ENCODE measurements at regions not wholly inside any gene's neighbourhood (a gene's known extent, or its start where the extent isn't known, plus 50 kb on each side); places are given as distances from the start of the nearest gene placed in this dataset.

DNA sequence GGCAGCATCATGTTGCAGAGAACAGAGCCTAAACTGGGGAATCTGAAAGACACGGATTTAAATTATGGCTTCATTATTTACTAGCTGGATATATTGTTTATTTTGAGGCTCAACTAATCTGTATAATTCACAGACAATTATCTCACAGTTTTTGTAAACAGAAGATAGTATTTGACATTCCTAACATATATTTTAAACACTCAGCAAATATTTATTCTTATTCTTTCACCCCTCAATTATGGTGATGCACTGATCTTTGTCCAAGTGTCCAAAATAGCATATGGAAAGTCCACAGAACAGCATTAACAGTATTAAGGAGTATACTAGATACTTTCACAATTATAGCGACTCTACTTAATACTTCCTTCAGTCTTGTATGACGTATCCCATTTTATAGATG is 257.0 kb downstream of the ADGRG6 start:
- no peak for DNase-seq (ENCODE audit: low read depth in 2 of 2, low spot score in 1 of 2)

DNA sequence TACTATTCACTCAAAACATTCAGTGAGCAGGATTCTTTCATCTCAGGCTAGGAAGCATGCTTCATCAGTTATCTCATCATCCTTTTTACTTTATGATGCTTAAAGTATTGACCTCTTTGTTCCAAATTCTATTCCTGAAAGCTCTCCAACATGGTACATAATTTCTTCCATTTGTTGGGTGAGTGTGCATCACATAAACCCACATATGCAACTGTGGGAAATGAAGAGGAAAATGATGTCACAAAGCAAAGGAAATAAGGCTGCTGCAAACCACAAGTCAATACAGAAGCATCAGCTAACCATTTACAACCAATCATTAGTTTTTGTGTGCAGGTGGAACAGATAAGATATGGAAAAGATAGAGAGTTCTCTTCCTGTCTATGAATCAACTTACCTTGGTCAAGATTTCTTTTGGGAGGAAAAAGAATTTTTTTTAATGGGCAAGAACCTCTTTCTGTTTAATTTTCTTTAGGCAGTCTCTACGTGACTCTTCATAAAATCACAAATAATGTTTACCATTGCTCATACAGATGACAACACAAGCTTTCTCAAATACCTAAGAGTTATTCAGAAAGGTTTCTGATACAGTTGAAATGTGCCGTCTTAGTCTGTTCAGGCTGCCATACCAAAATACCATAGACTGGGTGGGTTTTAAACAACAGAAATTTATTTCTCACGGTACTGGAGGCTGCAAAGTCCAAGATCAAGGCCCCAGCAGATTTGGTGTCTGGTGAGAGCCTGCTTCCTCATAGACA is 259.9 kb downstream of the ADGRG6 start:
- DNase-seq (ENCODE audit: low read depth in 2 of 2, low spot score in 1 of 2): no peak

DNA sequence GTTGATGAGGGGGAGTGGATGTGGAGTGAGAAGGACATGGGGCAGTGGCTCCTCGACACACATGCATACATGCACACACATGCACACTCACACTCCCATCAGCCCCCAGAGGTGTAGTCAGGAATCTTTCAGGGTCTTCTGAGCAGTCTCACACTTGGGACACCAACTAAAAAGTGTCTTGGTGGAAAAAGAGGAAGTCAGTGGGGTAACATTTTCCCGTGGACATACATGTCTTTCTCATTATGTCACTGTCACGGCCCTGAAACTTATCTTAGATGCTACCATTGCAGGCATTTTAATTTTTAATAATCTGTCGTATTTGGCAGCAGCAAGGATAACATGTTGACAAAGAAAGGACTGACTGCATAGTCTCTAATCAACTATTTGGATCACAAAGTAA is 261.1 kb downstream of the ADGRG6 start:
- DNase-seq (ENCODE audit: low read depth in 2 of 2, low spot score in 1 of 2): no peak

DNA sequence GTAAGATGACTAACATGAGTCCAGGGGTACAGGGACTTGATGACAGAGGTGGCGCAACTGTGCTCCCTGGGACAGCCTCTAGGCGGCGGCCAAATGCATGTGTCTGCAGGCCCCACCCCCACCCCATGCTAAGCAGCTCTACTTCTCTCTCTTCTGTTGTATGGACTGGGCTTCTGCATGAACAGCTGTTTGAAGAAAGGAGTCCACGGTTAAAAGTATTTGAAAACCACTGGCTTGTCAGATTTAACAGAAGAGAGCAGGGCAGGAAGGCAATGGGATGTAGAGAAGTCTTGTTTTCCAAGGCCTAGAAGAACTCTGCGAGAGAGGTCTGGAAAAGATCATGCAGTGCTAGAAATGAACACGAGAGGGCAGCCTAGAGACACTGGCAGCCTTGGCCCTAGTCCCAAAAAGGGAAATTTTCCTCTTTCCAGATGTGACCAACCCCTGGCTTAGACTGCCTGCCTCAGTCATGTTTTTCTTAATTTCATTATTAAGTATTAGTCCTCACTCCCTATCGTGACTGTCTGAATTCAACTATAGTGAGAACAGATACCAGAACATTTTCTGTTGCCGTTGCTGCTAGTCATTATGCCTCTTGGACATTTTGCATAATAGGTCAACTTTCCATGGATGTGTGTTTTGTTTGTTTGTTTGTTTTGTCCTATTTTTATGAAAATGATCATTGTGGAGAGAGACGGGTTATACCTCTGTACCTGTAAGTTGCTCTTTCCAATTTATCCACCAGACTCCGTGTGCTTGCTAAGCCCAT is 265.0 kb downstream of the ADGRG6 start:
- DNase-seq (ENCODE audit: low read depth in 2 of 2, low spot score in 1 of 2): peak in 1 of 2 donors; percentile 19

DNA sequence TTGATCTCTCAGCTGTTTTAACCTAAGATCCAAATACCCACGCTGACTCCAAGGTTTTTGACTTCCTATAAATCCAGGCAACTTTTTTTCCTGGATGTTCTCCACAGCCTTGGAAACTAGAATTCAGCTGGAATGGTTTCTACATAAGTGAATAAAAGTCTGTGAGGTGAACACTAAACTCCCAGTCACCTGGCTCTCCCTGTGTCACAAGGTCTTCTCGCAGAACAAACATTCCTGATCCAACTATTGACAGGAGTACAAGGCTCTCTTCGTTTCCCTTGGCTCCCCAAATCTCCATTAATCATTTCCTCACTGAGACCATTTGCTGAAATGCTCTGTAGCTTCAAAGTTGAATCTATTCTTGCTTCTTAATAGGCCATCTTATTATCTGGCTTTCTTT is 265.7 kb downstream of the ADGRG6 start:
- DNase-seq (ENCODE audit: low read depth in 2 of 2, low spot score in 1 of 2): no peak

DNA sequence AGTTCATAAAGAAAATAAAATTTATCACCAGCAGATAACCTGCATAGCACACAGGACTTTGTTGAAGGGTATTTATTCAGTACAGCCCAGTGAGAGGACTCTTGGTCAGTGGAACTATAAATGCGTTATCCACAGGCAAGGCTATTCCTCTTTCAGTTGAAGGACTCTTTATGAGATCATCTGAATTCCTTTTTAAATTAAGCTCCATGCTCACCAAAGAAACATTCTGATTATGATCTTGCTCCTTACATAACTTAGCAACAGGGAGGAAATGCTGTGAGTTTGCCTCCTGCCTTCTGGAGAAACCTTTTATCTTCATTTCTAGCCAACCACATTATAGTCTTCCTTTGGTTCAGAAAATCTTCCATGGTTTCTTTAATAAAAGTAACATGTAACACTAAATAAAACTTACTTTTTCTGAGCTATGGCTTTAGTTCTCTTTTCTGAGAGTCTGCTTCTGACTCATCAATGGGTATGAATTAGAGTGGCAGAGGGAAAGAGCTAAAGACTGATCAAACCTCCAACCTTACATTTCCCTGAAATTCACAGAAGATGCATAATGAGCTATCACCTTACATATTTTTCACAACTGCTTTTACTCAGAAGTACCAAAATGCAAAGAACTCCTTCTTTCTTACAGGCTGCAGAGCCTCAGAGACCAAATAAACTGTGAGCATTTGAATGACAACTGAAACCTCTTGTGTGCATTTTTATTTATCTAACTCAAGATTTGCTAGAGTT is 267.2 kb downstream of the ADGRG6 start:
- no peak for DNase-seq (ENCODE audit: low read depth in 2 of 2, low spot score in 1 of 2)

DNA sequence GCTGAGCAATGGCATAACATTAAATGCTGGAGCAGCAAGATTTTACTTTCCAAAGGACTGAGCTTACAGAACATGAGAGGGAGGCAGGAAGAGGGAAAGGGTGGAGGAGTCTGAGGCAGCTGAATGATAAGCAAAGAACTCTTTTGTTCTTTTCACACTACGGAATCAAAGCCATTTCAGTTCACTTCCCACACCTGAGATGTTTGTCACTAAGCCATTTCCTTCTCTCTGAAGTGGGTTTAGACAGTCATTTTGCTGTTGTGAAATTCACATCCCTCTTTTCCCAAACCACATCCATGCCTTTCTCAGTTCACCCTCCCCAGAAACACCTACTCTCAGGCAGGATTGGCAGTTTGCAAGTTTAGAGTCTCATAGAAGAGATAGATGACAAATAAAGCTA is 267.9 kb downstream of the ADGRG6 start:
- no peak for DNase-seq (ENCODE audit: low read depth in 2 of 2, low spot score in 1 of 2)

DNA sequence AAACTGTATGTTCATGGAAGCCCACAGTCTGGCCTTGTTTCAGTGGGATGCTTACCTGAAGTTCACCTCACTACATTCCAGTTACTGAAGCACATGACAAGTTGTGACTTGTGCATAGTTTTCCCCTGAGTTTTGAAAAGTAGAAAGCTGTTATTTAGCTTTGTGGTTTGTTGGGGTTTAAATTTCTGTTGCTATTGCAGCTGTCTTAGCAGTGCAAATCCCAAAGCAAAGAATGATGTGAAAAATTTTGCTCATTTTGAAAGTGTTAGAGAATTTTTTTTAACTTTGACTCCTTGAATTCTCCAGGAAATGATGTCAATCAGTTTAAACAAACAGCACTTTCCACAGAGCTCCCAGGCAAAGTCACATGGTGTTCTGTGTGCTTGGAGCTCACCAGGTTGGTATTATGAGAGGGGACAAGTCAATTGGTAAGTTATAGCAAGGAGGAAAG is 268.4 kb downstream of the ADGRG6 start:
- DNase-seq (ENCODE audit: low read depth in 2 of 2, low spot score in 1 of 2): no peak

DNA sequence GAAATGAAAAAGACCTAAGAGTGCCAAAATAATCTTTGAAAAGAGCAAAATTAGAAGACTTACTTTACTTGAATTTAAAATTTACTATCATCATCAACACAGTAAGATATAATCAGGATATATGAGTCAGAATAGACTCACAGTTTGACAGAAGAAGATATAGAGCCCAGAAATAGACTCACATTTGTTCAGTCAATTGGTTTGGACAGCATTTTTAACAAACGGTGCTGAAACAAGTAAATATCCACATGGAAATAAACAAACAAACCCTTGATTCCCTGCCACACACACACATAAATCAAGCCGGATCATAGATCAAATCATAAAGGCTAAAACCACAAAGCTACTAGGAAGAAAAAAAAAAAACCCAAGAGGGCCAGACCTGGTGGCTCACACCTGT is 291.1 kb downstream of the ADGRG6 start:
- DNase-seq (ENCODE audit: low read depth in 2 of 2, low spot score in 1 of 2): no peak

DNA sequence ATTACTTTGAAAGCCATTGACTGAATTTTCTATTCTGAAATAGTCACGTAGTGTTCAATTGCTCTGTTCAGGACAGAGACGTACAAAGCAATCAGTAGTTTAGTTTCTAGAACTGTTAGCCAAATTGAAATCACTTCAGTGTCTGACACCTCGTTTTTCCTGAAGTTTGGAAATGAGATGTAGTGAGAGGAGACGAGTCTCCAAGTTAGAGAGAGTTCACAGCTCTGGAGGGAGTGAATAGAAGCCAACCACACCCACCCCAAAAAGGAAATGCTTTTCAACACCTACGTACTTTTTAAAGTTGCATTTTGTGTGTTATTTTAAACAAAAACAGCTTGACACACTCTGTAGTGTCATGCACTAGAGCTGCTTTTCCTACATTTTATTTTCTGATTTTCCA is 296.0 kb downstream of the ADGRG6 start:
- no peak for DNase-seq (ENCODE audit: low read depth in 2 of 2, low spot score in 1 of 2)

DNA sequence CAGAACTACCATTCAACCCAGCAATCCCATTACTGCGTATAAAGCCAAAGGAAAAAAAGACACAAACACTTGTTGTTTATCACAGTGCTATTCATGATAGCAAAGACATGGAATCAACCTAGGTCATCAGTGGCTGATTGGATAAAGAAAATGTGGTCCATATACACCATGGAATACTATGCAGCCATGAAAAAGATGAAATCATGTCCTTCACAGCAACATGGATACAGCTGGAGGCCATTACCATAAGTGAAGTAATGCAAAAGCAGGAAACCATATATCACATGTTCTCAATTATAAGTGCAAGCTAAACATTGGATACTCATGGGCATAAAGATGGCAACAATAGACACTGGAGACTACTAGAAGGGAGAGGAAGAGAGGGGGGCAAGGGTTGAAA is 299.6 kb downstream of the ADGRG6 start:
- no peak for DNase-seq (ENCODE audit: low read depth in 2 of 2, low spot score in 1 of 2)

DNA sequence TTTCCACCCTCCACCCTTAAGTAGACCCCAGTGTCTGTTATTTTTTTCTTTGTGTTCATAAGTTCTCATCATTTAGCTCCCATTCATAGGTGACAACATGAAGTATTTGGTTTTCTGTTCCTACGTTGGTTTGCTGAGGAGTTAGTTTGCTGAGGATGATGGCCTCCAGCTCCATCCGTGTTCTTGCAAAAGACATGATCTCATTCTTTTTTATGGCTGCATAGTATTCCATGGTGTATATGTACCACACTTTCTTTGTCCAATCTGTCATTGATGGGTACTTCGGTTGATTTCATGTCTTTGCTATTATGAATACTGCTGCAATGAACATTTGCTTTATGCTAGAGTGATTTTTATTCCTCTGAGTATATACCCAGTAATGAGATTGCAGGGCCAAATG is 301.2 kb downstream of the ADGRG6 start:
- no peak for DNase-seq (ENCODE audit: low read depth in 2 of 2, low spot score in 1 of 2)

DNA sequence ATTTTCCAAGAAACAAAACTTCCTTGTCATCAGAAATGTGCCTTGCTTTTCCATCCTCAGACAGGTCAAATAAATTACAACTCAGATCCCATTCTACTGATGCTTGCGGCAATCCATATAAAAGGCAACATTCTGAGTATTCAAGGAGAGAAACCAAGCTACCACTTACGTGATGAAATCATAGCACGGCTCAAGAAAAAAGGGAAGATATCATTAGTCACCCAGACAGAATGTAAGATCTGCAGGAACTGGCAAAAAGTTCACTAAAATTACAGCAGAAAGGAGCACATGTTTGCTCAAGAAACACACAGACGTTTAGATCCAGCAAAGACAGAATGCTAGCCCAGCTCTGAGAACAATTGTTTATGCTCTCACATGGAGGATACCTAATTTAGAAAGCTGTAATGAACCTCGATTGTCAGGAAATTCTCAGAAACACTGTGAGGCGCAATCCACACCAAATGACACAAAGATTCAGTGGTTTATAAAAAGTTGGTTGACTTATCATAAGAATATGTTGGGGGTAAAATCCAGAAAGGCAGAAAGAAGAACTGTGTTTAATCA is 304.2 kb downstream of the ADGRG6 start:
- DNase-seq (ENCODE audit: low read depth in 2 of 2, low spot score in 1 of 2): no peak

DNA sequence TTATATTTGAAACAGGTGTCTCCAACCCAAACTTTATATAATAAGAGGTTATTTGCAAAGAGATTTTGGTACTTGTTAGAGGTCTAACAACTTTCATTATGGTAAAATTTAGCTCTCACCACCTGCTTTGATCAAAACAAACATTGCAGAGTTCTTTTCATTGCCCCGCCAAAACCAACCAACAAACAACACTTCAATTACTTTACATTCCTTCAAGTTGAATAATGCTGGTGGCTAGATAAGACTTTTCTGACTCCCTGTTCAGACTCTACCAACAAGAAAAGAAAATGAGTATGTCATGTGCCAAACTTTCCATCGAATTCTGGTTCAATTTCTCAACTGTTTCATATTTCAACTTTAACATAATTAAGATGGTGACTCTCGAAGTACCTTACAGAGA is 311.1 kb downstream of the ADGRG6 start:
- no peak for DNase-seq (ENCODE audit: low read depth in 2 of 2, low spot score in 1 of 2)

DNA sequence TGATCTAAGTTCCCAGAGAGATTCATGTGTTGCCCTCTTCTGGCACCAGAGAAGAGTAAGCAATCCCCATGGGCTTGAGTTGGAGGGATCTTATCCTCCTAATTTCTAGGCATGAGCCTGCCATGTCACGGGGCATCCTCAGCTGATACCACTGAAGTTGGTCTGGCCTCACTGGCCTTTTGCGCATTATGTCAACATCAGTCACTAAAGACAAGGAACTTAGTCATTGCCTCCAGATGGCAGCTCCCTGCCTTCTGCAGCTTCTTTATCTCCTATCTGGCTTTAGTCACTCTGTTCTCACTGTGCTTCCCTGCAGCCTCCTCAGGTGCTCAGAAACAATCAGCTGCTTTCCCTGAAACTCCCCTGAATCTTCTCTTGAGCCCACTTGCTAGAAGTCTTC is 312.2 kb downstream of the ADGRG6 start:
- DNase-seq (ENCODE audit: low read depth in 2 of 2, low spot score in 1 of 2): no peak

DNA sequence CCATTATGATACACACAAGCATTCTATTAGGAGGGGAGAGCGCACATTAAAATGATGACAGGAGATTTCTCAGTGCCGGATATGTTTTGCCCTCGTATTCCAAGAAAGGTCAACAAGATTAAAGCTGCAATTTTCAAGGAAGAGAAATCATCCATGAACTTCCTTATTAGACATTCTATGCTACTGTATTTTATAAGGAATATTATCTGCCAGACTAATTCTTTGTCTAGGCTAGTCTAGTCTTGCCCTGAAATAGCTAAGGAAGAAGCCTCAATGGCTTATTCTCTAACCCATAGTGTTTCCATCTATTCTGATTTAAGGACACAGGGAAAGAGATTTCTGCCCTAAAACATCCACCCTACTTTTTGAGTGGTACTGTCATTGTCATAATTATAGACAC is 315.4 kb downstream of the ADGRG6 start:
- no peak for DNase-seq (ENCODE audit: low read depth in 2 of 2, low spot score in 1 of 2)

DNA sequence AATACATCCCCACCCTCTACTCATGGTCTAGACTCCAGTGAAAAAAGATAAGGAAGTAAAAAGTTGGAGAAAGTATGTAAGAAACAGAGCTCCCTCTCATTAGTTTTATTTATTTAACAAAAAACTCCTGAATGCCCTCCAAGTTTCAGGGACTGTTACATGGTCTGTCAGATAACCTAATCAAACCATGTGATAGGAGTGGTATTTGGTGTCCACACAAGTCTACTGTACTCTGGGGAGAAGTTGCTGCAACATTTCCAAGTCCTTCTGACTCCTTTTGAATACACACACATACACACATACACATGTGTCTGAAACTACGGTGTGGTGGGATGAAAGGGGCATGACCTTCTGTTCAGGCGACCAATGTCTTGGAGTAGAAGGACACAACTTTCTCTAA is 320.0 kb downstream of the ADGRG6 start:
- no peak for DNase-seq (ENCODE audit: low read depth in 2 of 2, low spot score in 1 of 2)

DNA sequence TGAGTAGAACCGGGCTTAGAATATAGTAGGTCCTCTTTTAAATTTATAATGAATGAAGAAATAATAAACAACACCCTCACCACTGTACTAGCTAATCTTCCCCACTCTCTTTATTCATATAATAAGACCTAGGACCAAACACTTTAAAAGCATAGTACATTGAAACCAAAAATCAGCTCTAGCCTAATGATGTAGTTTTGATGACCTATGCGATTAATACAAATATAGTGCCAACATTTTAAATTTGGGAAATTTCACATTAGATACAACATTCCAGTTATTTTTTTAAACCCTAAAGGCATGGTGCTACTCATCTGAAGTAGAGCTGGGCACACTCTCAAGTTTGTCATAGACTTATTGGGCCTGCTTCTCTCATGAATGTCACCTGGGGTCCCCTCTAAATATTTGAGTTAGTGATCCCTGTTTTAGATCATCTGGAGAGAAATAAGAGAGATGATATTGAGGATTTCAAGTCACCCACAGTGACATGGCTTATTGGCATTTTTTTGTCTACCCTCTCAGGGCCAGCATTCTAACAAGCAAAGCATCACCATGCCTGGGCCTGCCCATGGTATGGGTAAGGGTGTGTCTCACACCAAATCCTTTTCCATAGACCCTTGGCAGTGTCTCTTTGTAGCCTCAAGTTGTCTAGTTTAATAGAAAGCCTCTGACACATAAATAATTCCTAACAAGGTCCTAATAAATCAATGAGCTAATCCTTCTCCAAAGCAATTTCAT is 319.8 kb downstream of the HIVEP2 start:
- DNase-seq (ENCODE audit: low read depth in 2 of 2, low spot score in 1 of 2): no peak

DNA sequence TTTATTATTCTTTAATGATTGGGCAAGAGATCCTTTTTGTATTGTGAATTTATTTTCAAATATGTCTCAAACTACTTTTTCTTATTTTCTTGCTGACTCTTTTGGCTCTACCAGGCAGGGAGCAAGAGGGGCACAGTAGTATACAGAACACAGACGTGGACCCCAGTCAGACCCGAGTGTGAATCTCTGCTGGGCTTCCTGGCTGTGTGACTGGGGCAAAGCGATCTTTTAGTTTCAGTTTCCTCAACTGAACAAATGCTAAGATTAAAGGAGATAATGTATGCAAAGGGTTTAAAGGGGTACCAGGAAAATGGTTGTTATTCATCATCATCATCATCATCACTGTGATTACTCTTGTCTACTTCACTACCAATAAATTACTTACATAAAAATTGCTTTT is 317.5 kb downstream of the HIVEP2 start:
- DNase-seq (ENCODE audit: low read depth in 2 of 2, low spot score in 1 of 2): no peak

DNA sequence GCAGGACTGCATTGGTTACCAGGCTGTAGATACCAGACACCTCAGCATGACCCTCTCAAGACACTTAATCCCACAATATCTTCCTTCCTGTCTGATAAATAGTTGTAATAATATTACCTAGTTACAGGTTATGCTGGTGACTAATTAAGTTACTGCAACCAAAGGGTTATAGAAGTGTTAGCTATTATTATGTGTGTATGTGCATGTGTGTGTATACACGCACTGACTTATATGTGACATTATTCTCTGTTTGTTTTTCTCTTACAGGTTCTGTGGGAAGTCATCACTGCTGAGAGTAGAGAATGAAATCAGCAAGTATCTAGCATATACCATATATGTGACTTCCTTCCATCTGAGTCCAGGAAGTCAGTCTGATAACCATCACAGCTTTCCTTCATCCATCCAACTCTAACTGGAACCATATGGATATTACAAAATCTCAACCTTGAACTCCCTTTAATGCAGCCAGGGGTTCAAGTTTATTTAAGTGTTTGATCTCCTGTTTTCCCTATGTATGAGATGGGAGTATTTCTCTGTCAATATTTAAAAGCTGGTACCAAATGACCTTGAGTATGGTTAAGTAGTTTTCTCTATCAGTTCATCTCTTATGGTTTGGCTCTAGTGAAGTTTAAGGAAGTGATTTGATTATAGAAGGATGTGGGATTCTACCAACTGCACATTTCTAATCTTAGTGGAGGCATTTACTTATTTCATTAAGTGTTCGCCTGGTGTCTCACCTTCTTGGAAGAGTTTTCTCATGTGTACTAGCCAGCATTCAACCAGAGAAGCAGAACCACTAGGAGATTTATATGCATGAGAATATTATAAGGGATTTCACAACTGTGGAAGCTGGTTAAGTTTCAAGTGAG is 313.2 kb downstream of the HIVEP2 start:
- DNase-seq (ENCODE audit: low read depth in 2 of 2, low spot score in 1 of 2): no peak

All from stimulated activated CD8-positive, alpha-beta memory T cell treated with anti-CD3 and anti-CD28 coated beads, Interleukin-4, amount 100 ng/mL, for 1 hour (primary cell).